Testis (tissue), 2 donors: ENCODE measurements at regions not wholly inside any gene's neighbourhood (a gene's known extent, or its start where the extent isn't known, plus 50 kb on each side); places are given as distances from the start of the nearest gene placed in this dataset.
"Not testable (repeated sequence)": the region's sequence is repeated elsewhere in the genome, so short reads cannot be mapped to it uniquely, and the experiment has no call there.

ENCODE experiments used
- DNase-seq: peaks from one replicate; pipeline ENCODE4 v3.0.0-alpha.2; 2019
- H3K27ac ChIP-seq, 2 donors: fragments of 200-600 bp; sonication (generic); one replicate each; pipeline ENCODE4 v1.5.1; 2019
- H3K27me3 ChIP-seq: fragments of 200-600 bp; sonication (generic); one replicate; pipeline ENCODE4 v1.5.1; 2019
- H3K36me3 ChIP-seq: fragments of 200-600 bp; sonication (generic); one replicate; pipeline ENCODE4 v1.5.1; 2017; ENCODE audit warnings: low read depth; ENCODE audit errors: missing control alignments
- H3K4me1 ChIP-seq: fragments of 200-600 bp; sonication (generic); one replicate; pipeline ENCODE4 v1.5.1; 2019
- H3K4me3 ChIP-seq, 2 donors: fragments of 200-600 bp; sonication (generic); one replicate each; pipeline ENCODE4 v1.5.1; 2017 to 2019
- H3K9me3 ChIP-seq: fragments of 200-600 bp; sonication (generic); one replicate; pipeline ENCODE4 v1.5.1; 2017
- POLR2A ChIP-seq: fragments of 450-650 bp; IDR thresholded peaks from one replicate; pipeline ENCODE4 v1.6.1; 2017; ENCODE audit warnings: antibody characterized with exemption, mild to moderate bottlenecking, moderate library complexity
- WGBS, 2 donors: methylation state at CpG; one replicate each; pipeline ENCODE4 v1.1.5; 2018; 5-methylcytosine and 5-hydroxymethylcytosine counted together
- intact Hi-C: fragments of 100-400 bp; cut with DNase I; formaldehyde crosslinking; loops from one replicate; pipeline ENCODE4 v1.15.1; 2023; ENCODE audit warnings: low total_unique reads
- TF ChIP-seq, protein P1 (sequence below), 3 experiments: fragments of 450-650 bp in 2 of 3; fragments of 200-600 bp in 1 of 3; sonication (generic) in 1 of 3; IDR thresholded peaks; one replicate each; pipeline ENCODE4 v1.5.1; 2016 to 2019; ENCODE audit warnings: antibody characterized with exemption in 3 of 3, mild to moderate bottlenecking in 2 of 3, moderate library complexity in 1 of 3

- TF ChIP-seq, protein P1, sequence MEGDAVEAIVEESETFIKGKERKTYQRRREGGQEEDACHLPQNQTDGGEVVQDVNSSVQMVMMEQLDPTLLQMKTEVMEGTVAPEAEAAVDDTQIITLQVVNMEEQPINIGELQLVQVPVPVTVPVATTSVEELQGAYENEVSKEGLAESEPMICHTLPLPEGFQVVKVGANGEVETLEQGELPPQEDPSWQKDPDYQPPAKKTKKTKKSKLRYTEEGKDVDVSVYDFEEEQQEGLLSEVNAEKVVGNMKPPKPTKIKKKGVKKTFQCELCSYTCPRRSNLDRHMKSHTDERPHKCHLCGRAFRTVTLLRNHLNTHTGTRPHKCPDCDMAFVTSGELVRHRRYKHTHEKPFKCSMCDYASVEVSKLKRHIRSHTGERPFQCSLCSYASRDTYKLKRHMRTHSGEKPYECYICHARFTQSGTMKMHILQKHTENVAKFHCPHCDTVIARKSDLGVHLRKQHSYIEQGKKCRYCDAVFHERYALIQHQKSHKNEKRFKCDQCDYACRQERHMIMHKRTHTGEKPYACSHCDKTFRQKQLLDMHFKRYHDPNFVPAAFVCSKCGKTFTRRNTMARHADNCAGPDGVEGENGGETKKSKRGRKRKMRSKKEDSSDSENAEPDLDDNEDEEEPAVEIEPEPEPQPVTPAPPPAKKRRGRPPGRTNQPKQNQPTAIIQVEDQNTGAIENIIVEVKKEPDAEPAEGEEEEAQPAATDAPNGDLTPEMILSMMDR (IDR thresholded peaks at IDR 0.05) = no peak
- TF ChIP-seq POLR2A = no peak
- Histone ChIP-seq H3K9me3 (no peaks in the 10 kb centered on the region), H3K4me3 (no peak overlapping the region), H3K27ac (no peak overlapping the region), H3K4me1 (no peaks in the 10 kb centered on the region), H3K36me3 (no peaks in the 10 kb centered on the region), H3K27me3 (no peaks in the 10 kb centered on the region)
- intact Hi-C loops = no loop called here
- no peak for DNase-seq
- 73 to 77% methylated on average over 3 of the region's 3 CpGs for WGBS, 2 donors
These were observed 274.1 kb downstream of the RRAGC start for GRCh38 chr1:38585460-38585859.

DNA sequence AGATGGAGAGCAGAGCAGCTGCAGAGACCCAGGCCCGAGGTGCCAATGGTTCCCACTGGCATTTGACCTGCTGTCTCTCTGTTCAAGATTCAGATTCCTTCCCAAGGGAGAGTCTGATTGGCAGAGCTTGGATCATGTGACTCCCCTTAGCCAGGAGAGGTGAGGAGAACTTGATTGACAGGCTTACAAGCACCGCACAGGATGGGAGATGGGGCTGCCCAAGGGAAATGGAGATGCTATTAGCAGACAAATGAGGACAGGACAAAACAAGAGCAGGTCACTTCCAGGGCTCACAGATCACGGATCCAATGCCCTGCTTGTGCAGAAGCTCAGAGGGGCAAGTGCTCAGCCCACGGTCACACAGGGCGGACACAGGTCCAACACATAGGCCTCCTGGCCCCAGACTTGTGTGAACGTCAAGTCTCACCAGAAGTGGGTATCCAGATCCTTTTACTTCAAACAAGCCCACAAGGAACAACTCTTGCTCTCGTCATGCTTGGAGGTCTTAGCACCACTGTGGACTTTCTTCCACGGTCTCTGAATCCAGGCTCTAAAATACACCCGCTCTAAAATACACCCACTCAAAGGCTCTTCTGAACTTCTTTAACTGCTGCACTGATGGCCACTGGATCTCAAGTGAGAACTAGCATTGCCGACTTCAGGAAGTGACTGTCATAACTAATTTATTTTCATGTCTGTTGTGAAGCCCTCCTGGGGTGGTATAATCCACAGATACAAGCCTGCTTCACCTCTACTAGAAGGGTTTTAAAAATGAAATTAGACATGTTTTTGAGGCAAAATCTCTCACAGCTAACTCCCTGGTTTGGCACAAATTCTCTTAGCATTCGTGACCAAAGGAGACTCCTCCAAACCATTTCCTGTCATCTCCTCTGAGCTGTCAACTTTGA lies 274.9 kb downstream of the RRAGC start:
- intact Hi-C loops = no loop called here
- no peak overlapping the region for H3K27ac ChIP-seq
- no peaks in the 10 kb centered on the region for H3K27me3 ChIP-seq
- 70 to 77% methylated on average over 10 to 11 of the region's 11 CpGs for WGBS, 2 donors
- H3K36me3 ChIP-seq = no peaks in the 10 kb centered on the region
- DNase-seq = no peak
- no peaks in the 10 kb centered on the region for H3K4me1 ChIP-seq
- no peak overlapping the region for H3K4me3 ChIP-seq
- no peak for TF ChIP-seq POLR2A
- TF ChIP-seq, protein P1 (IDR thresholded peaks at IDR 0.05) = no peak
- no peaks in the 10 kb centered on the region for H3K9me3 ChIP-seq

DNA sequence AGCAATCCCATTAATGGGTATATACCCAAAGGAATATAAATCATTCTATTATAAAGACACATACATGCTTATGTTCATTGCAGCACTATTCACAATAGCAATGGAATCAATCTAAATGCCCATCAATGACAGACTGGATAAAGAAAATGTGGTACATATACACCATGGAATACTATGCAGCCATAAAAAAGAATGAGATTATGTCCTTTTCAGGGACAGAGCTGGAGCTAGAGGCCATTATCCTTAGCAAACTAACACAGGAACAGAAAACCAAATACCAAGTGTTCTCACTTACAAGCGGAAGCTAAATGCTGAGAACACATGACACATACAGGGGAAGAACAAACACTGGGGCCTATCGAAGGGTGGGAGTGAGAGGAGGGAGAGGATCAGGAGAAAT lies 276.3 kb downstream of the RRAGC start:
- H3K4me3 ChIP-seq, H3K4me1 ChIP-seq, H3K27me3 ChIP-seq, H3K27ac ChIP-seq, H3K9me3 ChIP-seq, DNase-seq, H3K36me3 ChIP-seq, intact Hi-C loops: not testable (repeated sequence)
- 89 to 95% methylated on average over 2 of the region's 2 CpGs for WGBS, 2 donors

- intact Hi-C loops = no loop called here
- DNase-seq = no peak
- H3K4me1 ChIP-seq = no peaks in the 10 kb centered on the region
- H3K4me3 ChIP-seq = no peak overlapping the region
- no peaks in the 10 kb centered on the region for H3K36me3 ChIP-seq
- no peaks in the 10 kb centered on the region for H3K27me3 ChIP-seq
- WGBS, 2 donors = 48 to 76% methylated on average over 2 of the region's 2 CpGs
- H3K27ac ChIP-seq = no peak overlapping the region
- no peaks in the 10 kb centered on the region for H3K9me3 ChIP-seq
- TF ChIP-seq, protein P1 (IDR thresholded peaks at IDR 0.05) = no peak
- no peak for TF ChIP-seq POLR2A
These were observed 278.2 kb downstream of the RRAGC start for GRCh38 chr1:38581396-38581795.

GRCh38 chr1:38580594-38580993 lies 279.0 kb downstream of the RRAGC start:
- TF ChIP-seq, protein P1 (IDR thresholded peaks at IDR 0.05) = no peak
- TF ChIP-seq POLR2A = no peak
- 81 to 97% methylated on average over 2 of the region's 2 CpGs for WGBS, 2 donors
- intact Hi-C loops = no loop called here
- Histone ChIP-seq H3K27me3 (no peaks in the 10 kb centered on the region), H3K9me3 (no peaks in the 10 kb centered on the region), H3K4me3 (no peak overlapping the region), H3K36me3 (no peaks in the 10 kb centered on the region), H3K27ac (no peak overlapping the region), H3K4me1 (no peaks in the 10 kb centered on the region)
- no peak for DNase-seq
